NCI-H345 (cell line): ENCODE measurements at regions not wholly inside any gene's neighbourhood (a gene's known extent, or its start where the extent isn't known, plus 50 kb on each side); places are given as distances from the start of the nearest gene placed in this dataset.

Experiments used
- DNase-seq: peaks from one replicate; lab custom pipeline; 2025; lab: John Stamatoyannopoulos, UW

DNA sequence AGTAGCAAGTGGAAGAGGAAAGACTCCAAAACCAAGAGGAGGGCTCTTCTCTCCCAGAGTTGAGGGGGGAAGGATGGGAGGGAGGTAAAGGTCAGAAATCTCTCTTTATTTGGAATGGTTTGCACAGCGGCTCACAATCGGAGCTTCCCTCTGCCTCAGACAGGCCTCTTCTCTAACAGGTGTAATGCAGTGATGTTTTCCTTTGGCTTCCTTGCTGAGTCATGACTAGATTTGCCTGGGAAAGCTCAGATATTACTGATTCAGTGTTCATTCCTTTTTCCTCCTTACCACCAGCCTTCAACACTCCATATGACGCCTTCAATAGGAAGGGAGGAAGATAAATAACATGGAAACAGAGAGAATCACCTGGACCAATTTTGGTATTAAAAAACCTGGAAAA lies 136.6 kb downstream of the RNF152 start:
- no peak for DNase-seq

- no peak for DNase-seq
These were observed 137.3 kb downstream of the RNF152 start for GRCh38 chr18:61755555-61755954.

DNA sequence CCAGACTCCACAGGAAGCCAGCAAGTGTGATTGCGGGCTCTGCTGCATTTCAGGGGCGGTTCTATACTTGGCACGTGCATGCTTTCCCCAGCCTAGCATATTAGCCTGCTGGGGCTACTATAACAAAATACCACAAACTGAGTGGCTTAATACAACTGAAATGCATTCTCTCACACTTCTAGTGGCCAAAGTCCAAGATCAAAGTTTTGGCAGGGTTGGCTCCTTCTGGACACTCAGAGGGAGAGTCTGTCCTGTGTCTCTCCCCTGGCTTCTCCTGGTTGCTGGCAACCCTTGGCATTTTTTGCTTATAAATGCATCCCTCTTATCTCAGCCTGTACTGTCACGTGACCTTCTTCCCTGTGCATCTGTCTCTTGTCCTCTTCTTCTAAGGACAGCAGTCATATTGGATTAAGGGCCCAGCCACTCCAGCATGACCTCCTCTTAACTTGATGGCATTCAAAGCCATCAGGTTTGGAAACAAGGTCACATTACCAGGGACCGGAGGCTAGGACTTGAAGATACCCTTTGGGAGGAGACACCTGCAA lies 138.7 kb downstream of the RNF152 start:
- DNase-seq = no peak

GRCh38 chr18:61753373-61753772 lies 139.4 kb downstream of the RNF152 start:
- DNase-seq = no peak

DNA sequence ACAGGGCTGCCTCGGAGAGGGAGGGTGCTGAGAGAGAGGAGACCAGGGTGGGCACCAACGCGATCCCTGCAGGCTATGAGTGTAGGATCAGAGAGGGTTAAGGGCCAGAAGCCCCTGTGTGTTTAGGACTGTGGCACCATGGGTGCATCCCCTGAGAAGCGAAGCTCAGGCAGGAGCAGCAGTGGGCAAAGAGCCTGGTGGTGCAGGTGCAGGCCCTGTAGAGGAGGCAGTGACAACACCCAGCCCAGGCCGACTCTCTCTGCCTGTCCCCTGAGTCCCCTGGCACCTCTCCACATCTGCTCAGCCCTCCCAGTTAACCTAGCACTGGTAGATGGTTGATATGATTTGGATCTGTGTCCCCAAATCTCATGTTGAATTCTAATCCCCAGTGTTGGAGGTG lies 139.8 kb downstream of the RNF152 start:
- no peak for DNase-seq

DNA sequence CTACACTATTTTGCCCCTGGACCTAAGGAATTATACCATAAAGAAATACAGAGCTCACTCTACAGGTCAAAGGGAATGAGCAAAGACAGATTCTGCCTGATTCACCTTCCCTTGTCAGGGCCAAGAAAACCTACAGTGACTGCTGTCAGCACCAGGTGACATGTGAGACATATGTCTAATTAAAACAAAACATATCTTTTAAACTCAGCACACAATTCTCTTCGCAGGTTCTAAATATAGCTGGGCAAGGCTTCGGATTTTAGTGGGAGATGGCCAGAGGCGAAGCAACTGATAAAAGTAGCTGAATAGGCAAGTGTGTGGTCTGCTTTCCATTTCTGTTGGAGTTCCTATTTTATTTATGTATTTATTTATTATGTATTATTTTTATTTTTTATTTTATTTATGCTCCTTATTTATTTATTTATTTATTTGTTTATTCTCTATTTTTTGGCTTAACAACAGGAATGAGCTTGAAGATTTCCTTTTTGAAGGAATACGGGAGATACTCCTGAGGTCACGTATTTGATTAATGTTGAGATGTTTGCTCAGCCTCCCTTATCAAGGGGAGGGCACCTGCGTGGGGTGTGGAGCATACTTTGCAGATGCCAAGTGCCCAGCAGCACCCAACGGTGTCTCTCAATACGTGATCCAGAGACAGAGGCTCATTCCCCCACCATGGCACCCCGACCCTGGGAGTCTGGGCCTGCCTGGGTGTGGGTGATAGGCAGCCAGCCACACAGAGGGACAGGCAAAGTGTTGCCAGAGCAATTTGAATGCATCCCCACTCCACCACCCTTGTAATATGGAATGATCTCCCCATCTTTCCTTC lies 141.8 kb downstream of the RNF152 start:
- DNase-seq = no peak

GRCh38 chr18:61749546-61749945 lies 143.3 kb downstream of the RNF152 start:
- DNase-seq = no peak

- no peak for DNase-seq
These were observed 143.8 kb downstream of the RNF152 start for GRCh38 chr18:61749031-61749430.

DNA sequence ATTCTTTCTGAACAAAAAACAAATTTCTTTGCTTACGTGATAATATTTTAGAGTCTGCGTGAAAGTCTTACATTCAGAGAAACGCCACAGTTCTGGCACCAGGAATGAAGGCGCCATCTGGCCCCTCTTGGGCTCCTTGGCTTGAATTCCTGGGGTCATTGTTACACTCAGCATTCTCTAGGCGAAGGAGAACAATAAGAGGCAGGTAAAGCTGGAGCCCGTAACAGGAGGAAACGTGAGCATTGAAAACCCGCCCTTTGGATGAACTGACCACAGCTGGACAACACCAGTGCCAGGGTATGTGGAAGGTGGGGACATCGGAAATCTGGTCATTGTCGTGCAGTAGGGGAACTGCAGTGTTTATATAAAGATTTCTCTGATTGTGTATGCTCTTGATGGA lies 144.8 kb downstream of the RNF152 start:
- DNase-seq = no peak

GRCh38 chr18:61743775-61744531 lies 148.9 kb downstream of the RNF152 start:
- no peak for DNase-seq

DNA sequence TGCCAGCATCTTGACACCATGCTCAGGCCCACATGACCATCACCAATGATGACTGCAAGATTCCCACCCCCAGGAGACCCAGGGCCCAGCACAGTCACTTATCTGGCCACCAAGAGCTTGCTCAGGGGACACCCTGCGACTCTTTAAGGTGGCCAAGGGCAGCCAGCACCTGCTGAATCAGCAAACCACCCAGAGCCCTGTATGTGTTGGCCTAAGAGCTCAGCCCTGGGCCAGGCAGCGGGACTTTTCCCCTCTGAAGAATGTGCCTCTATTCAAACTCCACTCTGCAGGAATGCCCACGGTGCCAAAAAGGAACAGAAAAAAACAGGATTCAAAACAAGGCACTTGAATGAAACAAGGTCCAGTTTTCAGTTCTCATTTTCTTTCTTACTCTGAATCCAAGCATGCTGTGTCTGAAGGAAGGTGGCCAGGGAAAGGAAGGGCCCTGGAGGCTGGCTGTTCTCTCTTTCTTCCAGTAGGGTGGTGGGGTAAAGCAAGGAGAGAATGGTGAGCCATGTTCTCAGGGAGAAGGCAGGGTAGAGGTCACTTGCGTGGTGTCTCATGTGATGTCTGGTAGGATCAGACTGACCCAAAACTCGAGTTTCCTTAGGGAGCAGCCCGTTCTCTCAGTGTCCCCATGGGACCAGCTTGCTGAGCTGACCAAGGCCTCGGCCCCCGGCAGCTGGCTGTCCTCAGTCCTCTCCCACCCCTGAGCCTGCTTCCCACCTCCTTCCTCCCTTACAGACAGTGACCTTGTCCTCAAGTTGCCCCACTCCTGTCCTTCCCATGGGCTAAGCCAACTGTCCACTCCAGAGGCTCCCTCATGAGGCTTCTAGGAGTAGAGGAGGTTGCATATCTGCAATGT lies 150.0 kb downstream of the RNF152 start:
- no peak for DNase-seq

- DNase-seq = no peak
These were observed 150.8 kb downstream of the RNF152 start for GRCh38 chr18:61741881-61742454.

- DNase-seq = no peak
These were observed 154.3 kb downstream of the RNF152 start for GRCh38 chr18:61738488-61738887.

- DNase-seq = no peak
These were observed 154.8 kb downstream of the RNF152 start for GRCh38 chr18:61738042-61738441.

GRCh38 chr18:61736133-61736532 lies 156.7 kb downstream of the RNF152 start:
- no peak for DNase-seq

DNA sequence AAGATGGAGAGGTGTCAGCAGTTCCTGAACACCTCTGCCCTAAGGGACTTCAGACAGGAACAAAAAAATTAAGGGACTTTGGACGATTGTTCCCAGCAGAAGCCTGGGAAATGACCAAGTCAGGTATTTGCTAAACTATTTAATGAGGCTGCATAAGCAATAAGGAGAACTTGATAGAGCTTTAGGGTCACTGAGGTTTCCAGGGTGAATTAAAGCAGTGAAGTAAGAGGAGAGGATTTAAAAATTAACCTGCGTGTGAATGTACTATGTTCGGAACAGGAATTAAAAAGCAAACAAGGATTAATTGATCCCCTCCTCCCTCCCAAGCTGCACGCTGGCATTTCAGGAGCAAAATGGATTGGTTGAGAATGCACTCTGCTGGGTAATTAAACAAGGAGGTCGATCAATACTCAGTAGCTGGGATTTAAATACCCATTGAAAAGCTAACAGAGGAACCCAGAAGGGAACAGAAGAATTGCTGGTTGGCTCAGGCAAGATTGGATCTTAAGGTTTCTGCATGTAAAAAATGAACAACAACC lies 157.2 kb downstream of the RNF152 start:
- no peak for DNase-seq

DNA sequence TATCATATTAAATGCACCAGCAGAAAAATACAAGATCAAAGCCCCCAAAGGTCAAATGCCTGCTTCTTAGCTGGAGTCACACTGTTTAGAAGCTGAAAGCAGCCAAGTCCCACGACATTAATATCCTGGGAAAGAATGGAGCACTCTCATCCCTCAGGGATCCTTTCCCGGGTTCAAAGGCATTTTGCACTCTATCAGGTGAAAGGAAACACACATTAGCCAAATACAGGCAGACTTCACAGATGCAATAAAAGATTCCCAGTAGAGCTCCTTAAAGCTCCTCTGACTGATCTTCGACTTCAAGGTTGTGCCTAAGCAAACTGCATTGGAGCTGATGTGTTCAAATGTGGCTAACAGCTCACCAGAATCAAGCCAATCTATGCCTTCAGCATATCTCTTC lies 158.4 kb downstream of the RNF152 start:
- no peak for DNase-seq

GRCh38 chr18:61732854-61733253 lies 160.0 kb downstream of the RNF152 start:
- no peak for DNase-seq

DNA sequence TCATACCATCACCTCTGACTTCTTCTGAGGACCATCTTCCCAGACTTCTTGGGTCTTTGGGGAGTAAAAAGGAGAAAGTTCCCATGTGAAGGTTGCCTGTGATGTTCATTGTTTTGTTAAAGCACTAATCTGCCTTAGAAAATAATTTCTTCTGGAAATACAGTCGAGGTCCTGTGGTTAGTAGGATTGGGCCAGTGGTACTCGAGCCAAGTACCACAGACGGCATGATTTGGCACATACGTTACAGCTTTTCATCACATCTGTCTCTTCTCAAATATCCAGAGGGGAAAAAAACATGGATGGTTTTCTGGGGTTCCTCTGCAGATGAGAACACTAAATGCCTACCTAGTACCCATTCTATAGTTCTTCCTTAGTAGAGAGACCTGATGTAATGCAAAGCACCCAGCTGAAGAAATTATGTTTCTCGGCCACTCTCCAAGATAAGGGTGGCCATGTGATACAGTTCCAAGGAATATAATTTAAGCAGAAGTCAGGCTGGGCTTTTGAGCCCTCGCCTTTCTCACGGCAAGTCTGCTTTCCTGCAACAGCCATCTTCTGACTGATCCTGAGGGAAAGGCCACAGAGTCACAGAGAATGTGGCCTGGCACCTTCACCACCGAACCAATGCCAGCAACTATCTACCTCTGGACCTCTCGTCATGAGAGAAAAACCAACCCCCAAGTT lies 161.0 kb downstream of the RNF152 start:
- no peak for DNase-seq

GRCh38 chr18:61731178-61731577 lies 161.6 kb downstream of the RNF152 start:
- no peak for DNase-seq

DNA sequence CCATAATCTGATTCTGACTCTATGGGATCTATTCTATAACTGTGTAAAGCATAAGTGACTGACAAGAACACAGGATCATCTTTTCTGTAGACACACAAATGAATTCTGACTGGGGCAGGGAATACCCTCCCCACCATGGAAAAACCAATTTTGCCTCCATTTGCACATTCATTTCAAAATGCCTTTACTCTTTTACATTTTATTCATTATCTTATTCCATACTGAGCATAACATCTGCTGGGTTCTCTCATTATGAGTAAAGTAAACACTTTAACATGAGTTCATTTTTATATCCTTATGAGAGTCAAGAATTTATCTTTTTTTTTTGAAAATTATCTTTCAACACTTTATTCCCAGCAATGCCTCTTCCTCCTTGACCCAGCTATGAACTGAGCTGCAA lies 163.5 kb downstream of the RNF152 start:
- no peak for DNase-seq
